OCI-LY1 (cell line): ENCODE measurements at regions not wholly inside any gene's neighbourhood (a gene's known extent, or its start where the extent isn't known, plus 50 kb on each side); places are given as distances from the start of the nearest gene placed in this dataset.

ENCODE experiments used
- CTCF ChIP-seq: fragments of 200-600 bp; sonication (generic), shearing (Covaris generic); IDR thresholded peaks from 2 replicates; pipeline ENCODE4 v1.5.1; 2017; ENCODE audit warnings: mild to moderate bottlenecking, antibody characterized with exemption, low read length, moderate library complexity, mixed read lengths
- EZH2 ChIP-seq: fragments of 200-600 bp; sonication (generic), shearing (Covaris generic); IDR thresholded peaks from 2 replicates; pipeline ENCODE4 v1.8.0; 2017; ENCODE audit warnings: borderline replicate concordance, mixed run types, mild to moderate bottlenecking, antibody characterized with exemption, low read length, moderate library complexity, mixed read lengths

- TF ChIP-seq EZH2 (no peak), CTCF (no peak)
Observed at GRCh38 chr18:51824746-51825145, 515.3 kb upstream of the DCC start.
